ENCODE measurements at regions not wholly inside any gene's neighbourhood (a gene's known extent, or its start where the extent isn't known, plus 50 kb on each side); places are given as distances from the start of the nearest gene placed in this dataset.

DNA sequence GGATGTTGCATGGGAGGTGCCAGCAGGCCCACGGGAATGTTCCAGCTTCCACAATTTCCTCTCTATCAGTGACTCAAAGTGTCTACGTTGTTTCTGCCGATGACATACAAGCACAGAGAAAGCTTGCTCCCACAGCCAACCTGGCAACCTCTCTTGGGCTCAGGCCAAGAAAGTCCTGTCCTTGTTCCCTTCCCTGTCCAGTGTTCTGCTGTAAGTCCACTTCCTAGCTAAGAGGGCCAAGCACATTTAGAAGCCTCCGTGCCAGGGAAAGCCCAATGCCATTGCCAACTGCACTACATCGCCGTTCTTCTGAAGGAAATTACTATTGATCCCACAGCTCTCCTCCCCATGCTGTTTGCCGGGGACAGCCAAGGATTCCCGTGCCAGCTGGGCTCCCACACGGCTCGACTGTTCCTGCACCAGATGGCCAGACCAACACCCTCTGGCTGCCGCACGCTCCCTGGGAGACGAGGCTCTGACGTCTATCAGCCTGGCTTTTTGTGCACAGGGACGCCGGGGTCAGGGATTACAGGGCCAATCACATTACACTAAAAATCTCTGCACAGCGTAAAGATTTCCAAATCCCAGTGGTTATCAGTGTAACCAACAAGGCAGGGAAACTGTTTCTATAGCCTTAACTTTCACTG is 284.0 kb downstream of the BCOR start:
- no peak overlapping the region for H3K4me2 ChIP-seq (ENCODE audit: low read length)
- H3K4me3 ChIP-seq (replicated peaks in 1 of 2; ENCODE audit: low read depth in 1 of 2, low read length in 2 of 2): no peak overlapping the region
- no peak overlapping the region for H3K9ac ChIP-seq (ENCODE audit: low read length)
- no peak overlapping the region for H3K27ac ChIP-seq (ENCODE audit: low read depth, low read length)
- BruUV-seq (replicated peaks): no TSS peak
- ChIA-PET RAD21 (ENCODE audit: low non-redundant PET in 1 of 2, low total read pairs in 2 of 2, uncharacterized antibody in 2 of 2, unreplicated experiment in 2 of 2) (no interaction called here), CTCF (interaction anchor here (1.1 kb wide), 1 partner anchor 83 kb away, joined by 5 read pairs; no protein-coding TSS in a partner anchor), POLR2A (no interaction called here)
- no peaks in the 10 kb centered on the region for H3K36me3 ChIP-seq (ENCODE audit: control insufficient read depth in 1 of 2, insufficient read depth in 2 of 2, low read length in 2 of 2)
- no peaks in the 10 kb centered on the region for H3K79me2 ChIP-seq (ENCODE audit: insufficient read depth, low read length)
- H3K27me3 ChIP-seq (ENCODE audit: insufficient read depth, low read length): no peaks in the 10 kb centered on the region
- H2AFZ ChIP-seq (ENCODE audit: low read depth, low read length, poor library complexity, severe bottlenecking): no peak overlapping the region
- no peaks in the 10 kb centered on the region for H4K20me1 ChIP-seq (ENCODE audit: insufficient read depth)
- intact Hi-C loops (cut with micrococcal nuclease): loop anchor here (2.0 to 10.0 kb wide), 4 partner anchors 241 to 453 kb away; partner anchors contain the start of gene BCOR
- H3K9me3 ChIP-seq (ENCODE audit: control insufficient read depth in 1 of 2, insufficient read depth in 1 of 2, low read depth in 1 of 2, low read length in 2 of 2): no peaks in the 10 kb centered on the region
- TF ChIP-seq EGR1 (IDR thresholded peaks at IDR 0.05; ENCODE audit: low read depth): no peak
- TF ChIP-seq SRF (IDR thresholded peaks at IDR 0.05; ENCODE audit: low read depth): no peak
- TF ChIP-seq, protein P1, sequence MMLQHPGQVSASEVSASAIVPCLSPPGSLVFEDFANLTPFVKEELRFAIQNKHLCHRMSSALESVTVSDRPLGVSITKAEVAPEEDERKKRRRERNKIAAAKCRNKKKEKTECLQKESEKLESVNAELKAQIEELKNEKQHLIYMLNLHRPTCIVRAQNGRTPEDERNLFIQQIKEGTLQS (IDR thresholded peaks at IDR 0.05): no peak
- no peak for TF ChIP-seq TCF7L2 (IDR thresholded peaks at IDR 0.05; ENCODE audit: borderline replicate concordance, extremely low read depth, insufficient read depth, insufficient read length)
- TF ChIP-seq, protein P2, sequence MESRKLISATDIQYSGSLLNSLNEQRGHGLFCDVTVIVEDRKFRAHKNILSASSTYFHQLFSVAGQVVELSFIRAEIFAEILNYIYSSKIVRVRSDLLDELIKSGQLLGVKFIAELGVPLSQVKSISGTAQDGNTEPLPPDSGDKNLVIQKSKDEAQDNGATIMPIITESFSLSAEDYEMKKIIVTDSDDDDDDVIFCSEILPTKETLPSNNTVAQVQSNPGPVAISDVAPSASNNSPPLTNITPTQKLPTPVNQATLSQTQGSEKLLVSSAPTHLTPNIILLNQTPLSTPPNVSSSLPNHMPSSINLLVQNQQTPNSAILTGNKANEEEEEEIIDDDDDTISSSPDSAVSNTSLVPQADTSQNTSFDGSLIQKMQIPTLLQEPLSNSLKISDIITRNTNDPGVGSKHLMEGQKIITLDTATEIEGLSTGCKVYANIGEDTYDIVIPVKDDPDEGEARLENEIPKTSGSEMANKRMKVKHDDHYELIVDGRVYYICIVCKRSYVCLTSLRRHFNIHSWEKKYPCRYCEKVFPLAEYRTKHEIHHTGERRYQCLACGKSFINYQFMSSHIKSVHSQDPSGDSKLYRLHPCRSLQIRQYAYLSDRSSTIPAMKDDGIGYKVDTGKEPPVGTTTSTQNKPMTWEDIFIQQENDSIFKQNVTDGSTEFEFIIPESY (IDR thresholded peaks at IDR 0.05; ENCODE audit: extremely low read depth, insufficient replicate concordance, low read length): no peak
- no peak for TF ChIP-seq EZH2 (IDR thresholded peaks at IDR 0.05)
- no peak for TF ChIP-seq SIN3A (IDR thresholded peaks at IDR 0.05; ENCODE audit: low read depth)
- no peak for TF ChIP-seq POLR2AphosphoS5 (IDR thresholded peaks at IDR 0.05; ENCODE audit: low read depth, low read length)
- TF ChIP-seq CEBPB (IDR thresholded peaks at IDR 0.05; ENCODE audit: low read depth): no peak
- no peak for TF ChIP-seq ZFX (IDR thresholded peaks at IDR 0.05)
- no peak for DNase-seq (ENCODE audit: low read depth, low spot score)
- H3K4me1 ChIP-seq (ENCODE audit: control insufficient read depth in 1 of 2, insufficient read depth in 2 of 2, low read length in 2 of 2): no peaks in the 10 kb centered on the region
- no peaks in the 10 kb centered on the region for H3K9me2 ChIP-seq (ENCODE audit: insufficient read depth)
- ATAC-seq: no peak

Data from HCT116 (cell line).